ENCODE measurements at regions not wholly inside any gene's neighbourhood (a gene's known extent, or its start where the extent isn't known, plus 50 kb on each side); places are given as distances from the start of the nearest gene placed in this dataset.

GRCh38 chr10:2097937-2098336 is 360.6 kb upstream of the ADARB2 start:
- no peak overlapping the region for H3K4me3 ChIP-seq
- DNase-seq: no peak
- no peak overlapping the region for H3K27ac ChIP-seq
- no peaks in the 10 kb centered on the region for H3K27me3 ChIP-seq
- H3K4me1 ChIP-seq: no peaks in the 10 kb centered on the region
- H3K36me3 ChIP-seq: no peaks in the 10 kb centered on the region
- TF ChIP-seq CTCF (IDR thresholded peaks at IDR 0.05): no peak
- no peak for TF ChIP-seq POLR2A (IDR thresholded peaks at IDR 0.05)
- peaks cover 0 to 4% (median 0%) of the 10 kb centered on the region in 4 donors for H3K9me3 ChIP-seq

- H3K4me3 ChIP-seq: no peak overlapping the region
- H3K9me3 ChIP-seq: peaks cover 0 to 4% (median 0%) of the 10 kb centered on the region in 4 donors
- no peak for TF ChIP-seq CTCF (IDR thresholded peaks at IDR 0.05)
- no peak for TF ChIP-seq POLR2A (IDR thresholded peaks at IDR 0.05)
- no peak for DNase-seq
- no peak overlapping the region for H3K27ac ChIP-seq
- H3K27me3 ChIP-seq: no peaks in the 10 kb centered on the region
- no peaks in the 10 kb centered on the region for H3K4me1 ChIP-seq
- no peaks in the 10 kb centered on the region for H3K36me3 ChIP-seq
Measured at GRCh38 chr10:2094171-2094570, 356.8 kb upstream of the ADARB2 start.

GRCh38 chr10:2083591-2083990 is 346.3 kb upstream of the ADARB2 start:
- H3K27ac ChIP-seq: no peak overlapping the region
- no peaks in the 10 kb centered on the region for H3K27me3 ChIP-seq
- no peaks in the 10 kb centered on the region for H3K36me3 ChIP-seq
- DNase-seq: no peak
- TF ChIP-seq CTCF (IDR thresholded peaks at IDR 0.05) (no peak), POLR2A (IDR thresholded peaks at IDR 0.05) (no peak)
- no peak overlapping the region for H3K4me3 ChIP-seq
- H3K9me3 ChIP-seq: no peaks in the 10 kb centered on the region
- H3K4me1 ChIP-seq: no peaks in the 10 kb centered on the region

- H3K4me1 ChIP-seq: no peaks in the 10 kb centered on the region
- H3K4me3 ChIP-seq: no peak overlapping the region
- DNase-seq: no peak
- H3K36me3 ChIP-seq: no peaks in the 10 kb centered on the region
- TF ChIP-seq CTCF (IDR thresholded peaks at IDR 0.05): no peak
- TF ChIP-seq POLR2A (IDR thresholded peaks at IDR 0.05): no peak
- H3K27me3 ChIP-seq: no peaks in the 10 kb centered on the region
- H3K9me3 ChIP-seq: no peaks in the 10 kb centered on the region
- H3K27ac ChIP-seq: no peak overlapping the region
Measured at GRCh38 chr10:2081501-2081900, 344.2 kb upstream of the ADARB2 start.

- Histone ChIP-seq H3K27ac (no peak overlapping the region), H3K4me3 (no peak overlapping the region), H3K4me1 (no peaks in the 10 kb centered on the region), H3K27me3 (no peaks in the 10 kb centered on the region), H3K9me3 (no peaks in the 10 kb centered on the region), H3K36me3 (no peaks in the 10 kb centered on the region)
- TF ChIP-seq POLR2A (IDR thresholded peaks at IDR 0.05) (no peak), CTCF (IDR thresholded peaks at IDR 0.05) (no peak)
- DNase-seq: no peak
Measured at GRCh38 chr10:2079603-2080078, 342.3 kb upstream of the ADARB2 start.

GRCh38 chr10:2077231-2077630 is 339.9 kb upstream of the ADARB2 start:
- Histone ChIP-seq H3K36me3 (no peaks in the 10 kb centered on the region), H3K9me3 (no peaks in the 10 kb centered on the region), H3K4me3 (no peak overlapping the region), H3K4me1 (no peaks in the 10 kb centered on the region), H3K27ac (no peak overlapping the region), H3K27me3 (no peaks in the 10 kb centered on the region)
- TF ChIP-seq CTCF (IDR thresholded peaks at IDR 0.05): no peak
- TF ChIP-seq POLR2A (IDR thresholded peaks at IDR 0.05): no peak
- no peak for DNase-seq
